HFFc6 (cell line): ENCODE measurements at regions not wholly inside any gene's neighbourhood (a gene's known extent, or its start where the extent isn't known, plus 50 kb on each side); places are given as distances from the start of the nearest gene placed in this dataset.

Source experiments
- DNase-seq: peaks from one replicate; pipeline ENCODE4 v3.0.0-alpha.2; 2018
- H3K27ac Mint-ChIP-seq: 2 replicates; pipeline ENCODE4 v1.8.0; 2020; ENCODE audit warnings: mild to moderate bottlenecking, mixed read lengths
- H3K27me3 Mint-ChIP-seq: 2 replicates; pipeline ENCODE4 v1.8.0; 2021; ENCODE audit warnings: mild to moderate bottlenecking, moderate library complexity, mixed read lengths; ENCODE audit not compliant: insufficient read depth
- H3K36me3 Mint-ChIP-seq: 2 replicates; pipeline ENCODE4 v1.8.0; 2021; ENCODE audit warnings: low read depth, mixed read lengths
- H3K4me1 Mint-ChIP-seq: 2 replicates; pipeline ENCODE4 v1.8.0; 2020; ENCODE audit warnings: low read depth, mixed read lengths
- H3K4me3 Mint-ChIP-seq: 2 replicates; pipeline ENCODE4 v1.8.0; 2020; ENCODE audit warnings: mild to moderate bottlenecking, moderate library complexity, mixed read lengths
- H3K9me3 Mint-ChIP-seq: 2 replicates; pipeline ENCODE4 v1.8.0; 2020; ENCODE audit warnings: mild to moderate bottlenecking, mixed read lengths
- TF ChIP-seq, protein P1 (sequence below): fragments of 200-600 bp; sonication (generic); IDR thresholded peaks from 2 replicates; pipeline ENCODE4 v1.5.0; 2021; ENCODE audit warnings: antibody characterized with exemption, mild to moderate bottlenecking

DNA sequence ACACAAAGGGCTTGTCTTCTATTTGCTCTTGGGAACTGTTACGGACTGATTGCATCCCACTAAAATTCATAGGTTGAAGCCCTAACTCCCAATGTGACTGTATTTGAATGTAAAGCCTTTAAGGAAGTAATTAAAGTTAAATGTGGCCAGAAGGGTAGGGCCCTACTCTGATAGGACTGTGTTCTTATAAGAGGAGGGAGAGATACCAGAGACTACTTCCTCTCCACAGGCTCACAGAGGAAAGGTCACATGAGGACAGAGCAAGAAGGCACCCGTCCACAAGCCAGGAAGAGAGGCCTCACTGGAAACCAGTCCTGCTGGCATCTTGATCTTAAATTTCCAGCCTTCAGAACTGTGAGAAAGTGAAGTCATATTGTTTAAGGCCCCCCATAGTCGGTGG is 211.9 kb downstream of the CDH26 start:
- Mint-ChIP-seq H3K4me1 (no peaks in the 10 kb centered on the region), H3K4me3 (no peak overlapping the region), H3K36me3 (no peaks in the 10 kb centered on the region), H3K27ac (no peak overlapping the region), H3K9me3 (no peaks in the 10 kb centered on the region), H3K27me3 (no peaks in the 10 kb centered on the region)
- no peak for DNase-seq
- TF ChIP-seq, protein P1, sequence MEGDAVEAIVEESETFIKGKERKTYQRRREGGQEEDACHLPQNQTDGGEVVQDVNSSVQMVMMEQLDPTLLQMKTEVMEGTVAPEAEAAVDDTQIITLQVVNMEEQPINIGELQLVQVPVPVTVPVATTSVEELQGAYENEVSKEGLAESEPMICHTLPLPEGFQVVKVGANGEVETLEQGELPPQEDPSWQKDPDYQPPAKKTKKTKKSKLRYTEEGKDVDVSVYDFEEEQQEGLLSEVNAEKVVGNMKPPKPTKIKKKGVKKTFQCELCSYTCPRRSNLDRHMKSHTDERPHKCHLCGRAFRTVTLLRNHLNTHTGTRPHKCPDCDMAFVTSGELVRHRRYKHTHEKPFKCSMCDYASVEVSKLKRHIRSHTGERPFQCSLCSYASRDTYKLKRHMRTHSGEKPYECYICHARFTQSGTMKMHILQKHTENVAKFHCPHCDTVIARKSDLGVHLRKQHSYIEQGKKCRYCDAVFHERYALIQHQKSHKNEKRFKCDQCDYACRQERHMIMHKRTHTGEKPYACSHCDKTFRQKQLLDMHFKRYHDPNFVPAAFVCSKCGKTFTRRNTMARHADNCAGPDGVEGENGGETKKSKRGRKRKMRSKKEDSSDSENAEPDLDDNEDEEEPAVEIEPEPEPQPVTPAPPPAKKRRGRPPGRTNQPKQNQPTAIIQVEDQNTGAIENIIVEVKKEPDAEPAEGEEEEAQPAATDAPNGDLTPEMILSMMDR, result no peak

GRCh38 chr20:60171313-60171712 is 213.1 kb downstream of the CDH26 start:
- Mint-ChIP-seq H3K27ac (no peak overlapping the region), H3K9me3 (peaks cover 5% of the 10 kb centered on the region; the same call in 1 of the 2 replicates), H3K4me1 (no peaks in the 10 kb centered on the region), H3K27me3 (no peaks in the 10 kb centered on the region), H3K4me3 (no peak overlapping the region), H3K36me3 (no peaks in the 10 kb centered on the region; the same call in 1 of the 2 replicates)
- no peak for DNase-seq
- TF ChIP-seq, protein P1, result no peak

DNA sequence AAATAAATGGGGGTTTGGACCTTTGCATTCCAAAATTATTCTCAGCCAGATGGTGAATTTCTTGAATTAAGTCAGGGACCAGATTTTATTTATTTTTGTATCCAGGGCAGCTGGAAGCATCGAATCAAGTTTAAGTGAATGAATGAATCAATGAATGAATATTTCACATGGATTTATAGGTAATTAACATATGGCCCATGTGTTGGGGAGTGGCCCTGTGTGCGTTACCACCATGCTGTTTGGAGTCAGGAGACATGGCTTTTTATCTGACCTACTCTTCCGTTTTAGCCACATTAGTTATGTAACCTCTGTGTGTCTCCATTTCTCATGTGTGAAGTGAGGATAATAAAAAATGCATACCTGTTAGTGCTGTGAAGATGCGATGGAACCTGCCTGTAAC is 213.5 kb downstream of the CDH26 start:
- Mint-ChIP-seq H3K4me1 (no peaks in the 10 kb centered on the region), H3K4me3 (no peak overlapping the region), H3K9me3 (peaks cover 5% of the 10 kb centered on the region; the same call in 1 of the 2 replicates), H3K27me3 (peaks cover 3% of the 10 kb centered on the region; the same call in 1 of the 2 replicates), H3K27ac (no peak overlapping the region), H3K36me3 (no peaks in the 10 kb centered on the region; the same call in 1 of the 2 replicates)
- TF ChIP-seq, protein P1, result no peak
- DNase-seq, result no peak

DNA sequence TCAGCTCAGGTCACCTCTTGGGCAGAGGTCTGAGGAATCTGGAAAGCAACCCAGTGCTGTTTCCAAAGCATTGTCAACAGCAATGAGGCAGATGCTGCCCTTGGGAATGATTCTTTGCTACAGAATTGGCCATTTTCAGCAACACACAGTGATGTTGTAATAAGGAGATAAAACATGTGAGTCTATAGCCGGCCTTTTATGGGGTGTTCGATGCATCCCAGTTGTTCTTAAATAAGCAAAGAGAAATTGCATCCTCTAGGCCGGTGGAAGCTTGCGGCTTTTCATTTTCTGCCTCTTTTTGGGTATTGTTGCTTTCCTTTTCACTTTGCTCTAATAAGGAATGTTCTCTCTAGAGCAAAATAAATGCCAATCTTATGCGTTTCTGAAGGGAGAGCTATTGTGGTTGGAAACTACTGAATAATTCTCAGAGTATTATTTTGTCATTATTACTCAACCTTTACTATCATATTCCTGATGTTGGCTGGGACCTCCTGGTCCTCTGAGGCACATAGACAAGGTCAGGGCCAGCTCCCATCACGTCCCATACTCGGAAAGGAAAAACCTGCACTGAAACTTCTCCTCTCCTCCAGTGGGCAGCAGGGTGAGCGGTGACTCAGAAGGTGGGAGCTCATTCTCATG is 214.2 kb downstream of the CDH26 start:
- no peaks in the 10 kb centered on the region; the same call in 1 of the 2 replicates for H3K36me3 Mint-ChIP-seq
- no peak for DNase-seq
- TF ChIP-seq, protein P1, result no peak

GRCh38 chr20:60177080-60177479 is 218.9 kb downstream of the CDH26 start:
- H3K36me3 Mint-ChIP-seq, result no peaks in the 10 kb centered on the region; the same call in 1 of the 2 replicates
- no peak for DNase-seq
- H3K27me3 Mint-ChIP-seq, result peaks cover 6% of the 10 kb centered on the region; the same call in 1 of the 2 replicates
- no peak overlapping the region for H3K27ac Mint-ChIP-seq
- TF ChIP-seq, protein P1, result no peak
- peaks cover 5% of the 10 kb centered on the region; the same call in 1 of the 2 replicates for H3K9me3 Mint-ChIP-seq
- H3K4me3 Mint-ChIP-seq, result no peak overlapping the region
- no peaks in the 10 kb centered on the region for H3K4me1 Mint-ChIP-seq

More for the DNA sequence above, 214.2 kb downstream of the CDH26 start:
- H3K27me3 Mint-ChIP-seq, result peaks cover 3% of the 10 kb centered on the region; the same call in 1 of the 2 replicates
- no peaks in the 10 kb centered on the region for H3K4me1 Mint-ChIP-seq
- H3K27ac Mint-ChIP-seq, result no peak overlapping the region
- no peak overlapping the region for H3K4me3 Mint-ChIP-seq
- peaks cover 5% of the 10 kb centered on the region; the same call in 1 of the 2 replicates for H3K9me3 Mint-ChIP-seq
